Heart left ventricle (tissue), 16 donors: ENCODE measurements at regions not wholly inside any gene's neighbourhood (a gene's known extent, or its start where the extent isn't known, plus 50 kb on each side); places are given as distances from the start of the nearest gene placed in this dataset.

Source experiments
- ATAC-seq, 4 donors: fragments of 200-7000 bp; cut with Tn5 transposase; one replicate each; pipeline ENCODE4 v1.9.1; 2020 to 2022; ENCODE audit warnings: moderate library complexity in 4 of 4, mild to moderate bottlenecking in 3 of 4, moderate number of reproducible peaks in 1 of 4
- DNase-seq, 5 donors: peaks; one replicate each; pipeline ENCODE4 v3.0.0-alpha.2; 2020
- H3K27ac ChIP-seq, 12 donors: fragments of 200-600 bp; sonication (generic) in 4 of 12; one replicate each; pipeline versions ENCODE4 v1.5.0 to v1.8.0; 2016 to 2022; ENCODE audit warnings: mild to moderate bottlenecking in 2 of 12
- H3K27me3 ChIP-seq, 9 donors: fragments of 200-600 bp; sonication (generic) in 2 of 9; one replicate each; pipeline versions ENCODE4 v1.5.1 to v1.8.0; 2016 to 2022; ENCODE audit warnings: mild to moderate bottlenecking in 3 of 9
- H3K36me3 ChIP-seq, 9 donors: fragments of 200-600 bp; sonication (generic) in 2 of 9; one replicate each; pipeline versions ENCODE4 v1.5.0 to v1.8.0; 2018 to 2022; ENCODE audit warnings: mild to moderate bottlenecking in 2 of 9
- H3K4me1 ChIP-seq, 12 donors: fragments of 200-600 bp; sonication (generic) in 4 of 12; one replicate each; pipeline versions ENCODE4 v1.5.0 to v1.8.0; 2016 to 2022; ENCODE audit warnings: mild to moderate bottlenecking in 3 of 12
- H3K4me3 ChIP-seq, 12 donors: fragments of 200-600 bp; sonication (generic) in 4 of 12; one replicate each; pipeline versions ENCODE4 v1.5.0 to v1.8.0; 2017 to 2022; ENCODE audit warnings: mild to moderate bottlenecking in 9 of 12, moderate library complexity in 4 of 12
- H3K9me3 ChIP-seq, 12 donors: fragments of 200-600 bp; sonication (generic) in 4 of 12; one replicate each; pipeline versions ENCODE4 v1.5.0 to v1.8.0; 2016 to 2022; ENCODE audit warnings: mild to moderate bottlenecking in 1 of 12
- POLR2A ChIP-seq, 2 donors: fragments of 450-650 bp; IDR thresholded peaks; one replicate each; pipeline ENCODE4 v1.6.1; 2017; ENCODE audit warnings: antibody characterized with exemption in 2 of 2, mild to moderate bottlenecking in 2 of 2, moderate library complexity in 2 of 2
- WGBS, 4 donors: extraction: QIAGEN DNeasy Blood & Tissue Kit in 2 of 4; methylation state at CpG; one replicate each; pipeline versions ENCODE4 v1.1.5 to v1.1.7; 2013 to 2018; 5-methylcytosine and 5-hydroxymethylcytosine counted together
- intact Hi-C, 10 donors: fragments of 100-400 bp; cut with DNase I; formaldehyde crosslinking; loops; one replicate each; pipeline versions ENCODE4 v1.11.1 to v1.14.2; 2022
- TF ChIP-seq, protein P1 (sequence below), 12 donors: fragments of 200-600 bp; sonication (generic) in 4 of 12; IDR thresholded peaks; one replicate each; pipeline versions ENCODE4 v1.5.0 to v1.8.0; 2018 to 2022; ENCODE audit warnings: antibody characterized with exemption in 12 of 12, mild to moderate bottlenecking in 5 of 12
- donor health status: ischemic (EF 13 %, LVEDD 7.1; RV severe dilation, severe dysfunction).
- donor health status: healthy with polysubstance abuse.
- donor health status: DM: no; HTN: yes; CAD: no.
- donor health status: DM: no; HTN: no; CAD: no.
- donor health status: ischemic (EF 25% LVEDD 6.9; RV normal size, moderate dysfunction).
- donor health status: ischemic (EF 25% LVEDD 5.7; RV mildly dilated, moderate dysfunction).
- donor health status: healthy.
- donor health status: DM: yes; HTN: yes; CAD: no.
- donor health status: ischemic (EF 35%, LVEDD 5.7; RV mildly dilated, moderate dysfunction).
- donor health status: nonischemic (EF 11% LVEDD 7.7; RV severe dilation, severe dysfunction).
- donor health status: DM: yes; HTN: yes; CAD: no.
- donor health status: PGD.
- donor health status: ischemic (EF 29% LVEDD 5.4; RV normal size, mild dysfunction).
- donor health status: nonischemic (EF 23%, LVEDD 6.1; RV moderate dilation, normal function).

DNA sequence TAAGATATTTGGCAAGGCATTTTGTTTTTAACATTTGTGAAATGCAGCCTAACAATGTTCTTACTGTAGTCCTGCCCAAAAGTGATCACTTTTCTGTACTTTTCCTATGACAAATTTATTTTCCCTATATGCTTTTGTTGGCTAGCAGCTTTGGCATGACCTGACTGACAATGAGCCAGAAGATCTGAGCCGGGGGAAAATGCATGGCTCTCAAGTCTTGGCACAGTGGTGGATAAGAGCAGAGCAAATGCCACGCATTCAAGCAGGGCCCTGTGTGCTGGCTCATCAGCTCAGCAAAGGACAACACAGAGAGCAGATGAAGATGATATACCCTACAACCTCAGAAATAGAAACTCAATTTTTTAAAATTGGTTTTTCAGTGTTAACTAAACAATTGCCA lies 187.3 kb downstream of the ANAPC10 start:
- peak in 2 of 4 donors; percentile 34 to 65 for ATAC-seq
- 30 to 55% (median 43%) methylated on average over 2 of the region's 2 CpGs for WGBS, 4 donors
- Histone ChIP-seq H3K4me1 (peaks cover 0 to 16% (median 0%) of the 10 kb centered on the region in 12 donors), H3K4me3 (no peak overlapping the region), H3K36me3 (no peaks in the 10 kb centered on the region), H3K9me3 (peaks cover 0 to 5% (median 0%) of the 10 kb centered on the region in 12 donors), H3K27me3 (no peaks in the 10 kb centered on the region), H3K27ac (no peak overlapping the region)
- no peak for TF ChIP-seq POLR2A (IDR thresholded peaks at IDR 0.05)
- TF ChIP-seq, protein P1, sequence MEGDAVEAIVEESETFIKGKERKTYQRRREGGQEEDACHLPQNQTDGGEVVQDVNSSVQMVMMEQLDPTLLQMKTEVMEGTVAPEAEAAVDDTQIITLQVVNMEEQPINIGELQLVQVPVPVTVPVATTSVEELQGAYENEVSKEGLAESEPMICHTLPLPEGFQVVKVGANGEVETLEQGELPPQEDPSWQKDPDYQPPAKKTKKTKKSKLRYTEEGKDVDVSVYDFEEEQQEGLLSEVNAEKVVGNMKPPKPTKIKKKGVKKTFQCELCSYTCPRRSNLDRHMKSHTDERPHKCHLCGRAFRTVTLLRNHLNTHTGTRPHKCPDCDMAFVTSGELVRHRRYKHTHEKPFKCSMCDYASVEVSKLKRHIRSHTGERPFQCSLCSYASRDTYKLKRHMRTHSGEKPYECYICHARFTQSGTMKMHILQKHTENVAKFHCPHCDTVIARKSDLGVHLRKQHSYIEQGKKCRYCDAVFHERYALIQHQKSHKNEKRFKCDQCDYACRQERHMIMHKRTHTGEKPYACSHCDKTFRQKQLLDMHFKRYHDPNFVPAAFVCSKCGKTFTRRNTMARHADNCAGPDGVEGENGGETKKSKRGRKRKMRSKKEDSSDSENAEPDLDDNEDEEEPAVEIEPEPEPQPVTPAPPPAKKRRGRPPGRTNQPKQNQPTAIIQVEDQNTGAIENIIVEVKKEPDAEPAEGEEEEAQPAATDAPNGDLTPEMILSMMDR (IDR thresholded peaks at IDR 0.05), result no peak
- intact Hi-C loops, result no loop called here
- DNase-seq, result no peak
